ENCODE measurements at regions not wholly inside any gene's neighbourhood (a gene's known extent, or its start where the extent isn't known, plus 50 kb on each side); places are given as distances from the start of the nearest gene placed in this dataset.

DNA sequence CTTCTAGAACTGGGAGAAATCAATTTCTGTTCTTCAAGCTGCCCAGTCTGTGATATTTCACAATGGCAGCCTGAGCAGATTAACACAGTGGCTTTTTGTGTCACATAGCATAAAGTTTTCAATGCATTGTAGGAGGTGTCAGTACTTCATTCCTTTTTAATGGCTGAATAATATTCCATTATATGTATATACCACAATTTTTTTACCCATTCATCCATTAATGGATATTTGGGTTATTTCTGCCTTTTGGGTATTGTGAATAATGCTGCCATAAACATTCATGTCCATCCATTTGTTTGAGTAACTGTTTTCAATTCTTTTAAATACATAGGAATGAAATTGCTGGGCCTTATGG, 191.5 kb downstream of the SETD4 start:
- no peak for ATAC-seq
- Histone ChIP-seq H3K4me3 (no peak overlapping the region), H3K27ac (no peak overlapping the region), H3K27me3 (no peaks in the 10 kb centered on the region), H3K4me1 (no peaks in the 10 kb centered on the region), H3K36me3 (no peaks in the 10 kb centered on the region), H3K9me3 (peaks cover 0 to 8% (median 3%) of the 10 kb centered on the region in 12 donors)
- intact Hi-C loops (cut with DNase I): no loop called here
- no peak for DNase-seq
- no peak for TF ChIP-seq POLR2A (IDR thresholded peaks at IDR 0.05)
- TF ChIP-seq, protein P1, sequence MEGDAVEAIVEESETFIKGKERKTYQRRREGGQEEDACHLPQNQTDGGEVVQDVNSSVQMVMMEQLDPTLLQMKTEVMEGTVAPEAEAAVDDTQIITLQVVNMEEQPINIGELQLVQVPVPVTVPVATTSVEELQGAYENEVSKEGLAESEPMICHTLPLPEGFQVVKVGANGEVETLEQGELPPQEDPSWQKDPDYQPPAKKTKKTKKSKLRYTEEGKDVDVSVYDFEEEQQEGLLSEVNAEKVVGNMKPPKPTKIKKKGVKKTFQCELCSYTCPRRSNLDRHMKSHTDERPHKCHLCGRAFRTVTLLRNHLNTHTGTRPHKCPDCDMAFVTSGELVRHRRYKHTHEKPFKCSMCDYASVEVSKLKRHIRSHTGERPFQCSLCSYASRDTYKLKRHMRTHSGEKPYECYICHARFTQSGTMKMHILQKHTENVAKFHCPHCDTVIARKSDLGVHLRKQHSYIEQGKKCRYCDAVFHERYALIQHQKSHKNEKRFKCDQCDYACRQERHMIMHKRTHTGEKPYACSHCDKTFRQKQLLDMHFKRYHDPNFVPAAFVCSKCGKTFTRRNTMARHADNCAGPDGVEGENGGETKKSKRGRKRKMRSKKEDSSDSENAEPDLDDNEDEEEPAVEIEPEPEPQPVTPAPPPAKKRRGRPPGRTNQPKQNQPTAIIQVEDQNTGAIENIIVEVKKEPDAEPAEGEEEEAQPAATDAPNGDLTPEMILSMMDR (IDR thresholded peaks at IDR 0.05): no peak

DNA sequence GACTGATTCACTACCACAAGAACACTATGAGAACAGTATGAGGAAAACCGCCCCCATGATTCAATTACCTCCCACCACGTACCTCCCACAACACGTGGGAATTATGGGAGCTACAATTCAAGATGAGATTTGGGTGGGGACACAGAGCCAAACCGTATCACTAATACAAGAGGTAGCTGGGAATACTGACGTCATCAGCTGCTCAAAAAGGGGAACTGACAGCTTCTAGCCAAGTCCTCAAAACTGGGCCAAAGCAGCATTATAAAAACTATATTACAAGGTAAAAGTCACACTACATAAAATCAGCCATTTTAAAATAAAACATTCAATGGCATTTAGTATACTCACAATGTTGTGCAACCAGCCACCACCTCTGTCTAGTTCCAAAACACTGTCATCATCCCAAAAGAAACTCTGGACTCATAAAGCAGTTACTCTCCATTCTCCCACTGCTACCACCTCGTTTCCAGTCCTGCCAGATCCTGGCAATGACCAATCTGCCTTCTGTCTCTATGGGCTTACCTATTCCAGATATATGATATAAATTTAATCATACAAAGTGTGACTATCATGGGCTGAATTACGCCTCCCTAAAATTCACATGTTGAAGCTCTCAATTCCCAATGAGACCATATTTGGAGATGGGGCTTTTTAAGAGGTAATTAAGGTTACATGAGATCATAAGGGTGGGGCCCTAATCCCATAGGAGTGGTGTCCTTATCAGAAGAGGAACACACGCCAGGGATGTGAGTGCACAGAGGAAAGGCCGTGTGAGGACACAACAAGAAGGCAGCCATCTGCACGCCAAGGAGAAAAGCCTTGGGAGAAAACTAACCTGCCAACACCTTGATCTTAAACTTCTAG, 192.1 kb downstream of the SETD4 start:
- Histone ChIP-seq H3K36me3 (no peaks in the 10 kb centered on the region), H3K27ac (no peak overlapping the region), H3K27me3 (no peaks in the 10 kb centered on the region), H3K4me1 (no peaks in the 10 kb centered on the region), H3K9me3 (peaks cover 0 to 8% (median 3%) of the 10 kb centered on the region in 12 donors), H3K4me3 (no peak overlapping the region)
- TF ChIP-seq, protein P1 (IDR thresholded peaks at IDR 0.05): no peak
- no peak for TF ChIP-seq POLR2A (IDR thresholded peaks at IDR 0.05)
- ATAC-seq: peak in 1 of 4 donors; percentile 30
- intact Hi-C loops (cut with DNase I): no loop called here
- DNase-seq: no peak
- 70 to 76% (median 71%) methylated on average over 10 of the region's 10 CpGs for WGBS, 4 donors

DNA sequence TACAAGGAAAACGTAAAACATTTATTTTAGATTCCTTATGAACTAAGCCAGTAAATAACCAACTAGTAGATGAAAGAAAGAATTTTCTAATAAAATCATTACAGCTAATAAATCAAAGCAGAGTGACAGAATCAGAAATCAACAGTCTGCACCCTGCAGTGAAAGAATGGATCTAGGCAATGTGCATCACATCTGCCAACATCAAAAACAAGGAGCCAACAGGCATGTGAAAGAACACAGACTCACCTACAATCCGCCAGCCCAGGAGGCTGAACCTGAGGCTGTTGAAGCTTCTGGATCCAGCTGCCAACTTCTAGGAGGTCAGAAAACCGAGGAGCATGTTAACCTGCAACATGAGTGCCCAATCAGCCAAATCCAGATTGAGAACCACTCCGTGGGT, 196.3 kb downstream of the SETD4 start:
- no peak for ATAC-seq
- no peaks in the 10 kb centered on the region for H3K36me3 ChIP-seq
- 66 to 80% (median 66%) methylated on average over 4 of the region's 4 CpGs for WGBS, 4 donors

DNA sequence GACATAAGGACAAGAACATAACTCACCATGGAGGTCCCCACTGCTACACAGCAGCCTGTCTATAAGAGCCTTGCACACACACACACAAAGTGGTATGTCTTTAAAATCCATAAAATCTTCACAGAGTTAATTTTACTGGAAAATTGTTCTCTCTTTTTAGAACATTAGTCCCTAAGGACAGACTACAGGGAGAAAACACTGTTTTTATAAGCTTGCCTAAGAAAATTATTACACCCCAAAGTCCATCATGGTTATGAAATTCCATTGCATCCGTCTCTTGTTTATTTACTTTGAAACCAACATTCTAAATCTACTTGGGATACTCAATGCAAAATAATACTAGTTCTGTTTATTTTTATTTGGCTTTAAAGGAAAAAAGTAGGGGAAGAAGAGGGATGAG, 197.4 kb downstream of the SETD4 start:
- ATAC-seq (no peak), DNase-seq (no peak)
- Histone ChIP-seq H3K36me3 (no peaks in the 10 kb centered on the region), H3K4me3 (no peak overlapping the region), H3K9me3 (no peaks in the 10 kb centered on the region), H3K27ac (no peak overlapping the region), H3K27me3 (no peaks in the 10 kb centered on the region), H3K4me1 (no peaks in the 10 kb centered on the region)
- intact Hi-C loops (cut with DNase I): no loop called here
- WGBS, 4 donors: 62 to 84% (median 63%) methylated on average over 1 of the region's 1 CpG
- TF ChIP-seq, protein P1 (IDR thresholded peaks at IDR 0.05): no peak
- no peak for TF ChIP-seq POLR2A (IDR thresholded peaks at IDR 0.05)

More for the DNA sequence above, 196.3 kb downstream of the SETD4 start:
- no peak for DNase-seq
- TF ChIP-seq, protein P1 (IDR thresholded peaks at IDR 0.05): no peak
- TF ChIP-seq POLR2A (IDR thresholded peaks at IDR 0.05): no peak
- no peaks in the 10 kb centered on the region for H3K27me3 ChIP-seq
- no peak overlapping the region for H3K27ac ChIP-seq
- H3K4me1 ChIP-seq: no peaks in the 10 kb centered on the region
- H3K9me3 ChIP-seq: peaks cover 0 to 8% (median 3%) of the 10 kb centered on the region in 12 donors
- no peak overlapping the region for H3K4me3 ChIP-seq
- intact Hi-C loops (cut with DNase I): no loop called here

All from heart left ventricle (tissue), 16 donors.